ENCODE measurements at regions not wholly inside any gene's neighbourhood (a gene's known extent, or its start where the extent isn't known, plus 50 kb on each side); places are given as distances from the start of the nearest gene placed in this dataset.

- TF ChIP-seq MAX (IDR thresholded peaks at IDR 0.05) (no peak), THRA (CRISPR knock-in tag; IDR thresholded peaks at IDR 0.05; ENCODE audit: borderline replicate concordance) (no peak), SRSF1 (optimal IDR thresholded peaks at IDR 0.05; ENCODE audit: low read depth, low read length) (no peak), BRF2 (CRISPR knock-in tag; IDR thresholded peaks at IDR 0.05) (no peak)
Observed at GRCh38 chr5:167152561-167152960, 1138.9 kb upstream of the WWC1 start.
